HepG2 (cell line): ENCODE measurements at regions not wholly inside any gene's neighbourhood (a gene's known extent, or its start where the extent isn't known, plus 50 kb on each side); places are given as distances from the start of the nearest gene placed in this dataset.

Experiments used
- ATAC-seq: fragments of 200-7000 bp; cut with Tn5 transposase; 3 replicates; pipeline ENCODE4 v1.9.1; 2020; ENCODE audit warnings: mild to moderate bottlenecking, moderate library complexity
- BruUV-seq: library from RNA; stranded (reverse); fragments of 400-500 nt; replicated peaks from 2 replicates; lab custom pipeline; 2021; lab: Mats Ljungman, UMichigan
- CTCF ChIA-PET: fragments of 300-600 bp; formaldehyde crosslinking; extraction: SDS; loops from one replicate; lab custom pipeline; 2021; ENCODE audit warnings: low total read pairs, inconsistent platforms, low intra/inter-chr PET ratio; lab: Yijun Ruan, JAX
- POLR2A ChIA-PET: fragments of 350-600 bp; sonication (Branson Sonifier 250); formaldehyde crosslinking; loops from one replicate; lab custom pipeline; 2020; ENCODE audit warnings: antibody characterized with exemption, inconsistent platforms; lab: Yijun Ruan, JAX
- DNase-seq: peaks from one replicate; pipeline ENCODE4 v3.0.0-alpha.2; 2015; ENCODE audit warnings: low spot score
- FAIRE-seq: peaks from 3 replicates; lab custom pipeline; 2011; peaks lifted over from hg19 to GRCh38; lab: Jason Lieb, UNC
- H2AFZ ChIP-seq: one replicate; pipeline ENCODE4 v1.6.1; 2011; ENCODE audit warnings: low read length, inconsistent platforms
- H3K27ac ChIP-seq: fragments of 300-600 bp; 3 replicates; pipeline ENCODE4 v1.8.0; 2011; ENCODE audit warnings: mixed run types, mild to moderate bottlenecking, mixed read lengths, low read length, inconsistent platforms; ENCODE audit not compliant: insufficient read depth; ENCODE audit errors: extremely low read length
- H3K27me3 ChIP-seq, 2 experiments: fragments of 200-600 bp in 1 of 2; 2 replicates in 1 of 2; 3 replicates in 1 of 2; pipeline versions ENCODE4 v1.6.0 to v1.8.0; 2011; ENCODE audit warnings: low read length in 2 of 2, mild to moderate bottlenecking in 2 of 2, moderate library complexity in 2 of 2, inconsistent platforms in 1 of 2; ENCODE audit not compliant: insufficient read depth in 2 of 2, control insufficient read depth in 1 of 2
- H3K36me3 ChIP-seq, 2 experiments: fragments of 200-600 bp in 1 of 2; replicated peaks in 1 of 2; 2 replicates in 1 of 2; 3 replicates in 1 of 2; pipeline versions ENCODE4 v1.5.1 to v1.8.0; 2011; ENCODE audit warnings: low read length in 2 of 2, inconsistent platforms in 1 of 2; ENCODE audit not compliant: insufficient read depth in 2 of 2, control insufficient read depth in 1 of 2
- H3K4me1 ChIP-seq: 2 replicates; pipeline ENCODE4 v1.5.1; 2012; ENCODE audit warnings: low read length, inconsistent platforms; ENCODE audit not compliant: insufficient read depth
- H3K4me2 ChIP-seq: 2 replicates; pipeline ENCODE4 v1.6.0; 2011; ENCODE audit warnings: low read depth, low read length, inconsistent platforms
- H3K4me3 ChIP-seq, 3 experiments: fragments of 200-600 bp in 1 of 3; sonication (generic), shearing (Covaris generic) in 1 of 3; replicated peaks in 1 of 3; 2 replicates each; pipeline ENCODE4 v1.5.1; 2011 to 2016; ENCODE audit warnings: low read length in 3 of 3, inconsistent platforms in 2 of 3, low read depth in 2 of 3, mild to moderate bottlenecking in 2 of 3, control low read depth in 1 of 3, mixed read lengths in 1 of 3; ENCODE audit not compliant: insufficient read depth in 1 of 3
- H3K79me2 ChIP-seq: one replicate; pipeline ENCODE4 v1.6.1; 2011; ENCODE audit warnings: low read length, inconsistent platforms; ENCODE audit not compliant: insufficient read depth
- H3K9ac ChIP-seq: 2 replicates; pipeline ENCODE4 v1.6.0; 2011; ENCODE audit warnings: mild to moderate bottlenecking, low read depth, low read length, inconsistent platforms; ENCODE audit not compliant: insufficient read depth
- H3K9me3 ChIP-seq: 2 replicates; pipeline ENCODE4 v1.5.1; 2012; ENCODE audit warnings: mild to moderate bottlenecking, low read length
- H4K20me1 ChIP-seq: 2 replicates; pipeline ENCODE4 v1.6.0; 2011; ENCODE audit warnings: inconsistent platforms, mild to moderate bottlenecking, low read length, moderate library complexity; ENCODE audit not compliant: insufficient read depth
- BHLHE40 ChIP-seq: IDR thresholded peaks from 2 replicates; pipeline ENCODE4 v1.6.1; 2011; ENCODE audit warnings: low read length, improper control_type of control experiment
- GABPA ChIP-seq, 2 experiments: IDR thresholded peaks; 2 replicates each; pipeline ENCODE4 v1.6.1; 2011 to 2016; ENCODE audit warnings: low read depth in 2 of 2, low read length in 1 of 2, missing biosample characterization in 1 of 2, missing genetic modification characterization in 1 of 2
- GLI4 ChIP-seq: sonication (generic); formaldehyde crosslinking; IDR thresholded peaks from 2 replicates; pipeline ENCODE4 v1.5.1; 2020; ENCODE audit warnings: missing genetic modification reagents, mild to moderate bottlenecking, moderate library complexity, borderline replicate concordance
- JUND ChIP-seq: sonication (generic); formaldehyde crosslinking; IDR thresholded peaks from 2 replicates; pipeline ENCODE4 v1.8.0; 2022; ENCODE audit warnings: mild to moderate bottlenecking, missing genetic modification reagents
- KLF15 ChIP-seq: sonication (generic); formaldehyde crosslinking; IDR thresholded peaks from 2 replicates; pipeline ENCODE4 v1.8.1; 2023; ENCODE audit warnings: borderline replicate concordance, mild to moderate bottlenecking, inconsistent platforms, missing genetic modification reagents, mixed read lengths
- MEIS2 ChIP-seq: sonication (generic); formaldehyde crosslinking; IDR thresholded peaks from 2 replicates; pipeline ENCODE4 v1.9.0; 2021; ENCODE audit warnings: mild to moderate bottlenecking, missing genetic modification reagents
- NRL ChIP-seq: sonication (generic); formaldehyde crosslinking; IDR thresholded peaks from 2 replicates; pipeline ENCODE4 v1.5.0; 2020; ENCODE audit warnings: missing genetic modification reagents, mild to moderate bottlenecking, moderate library complexity, borderline replicate concordance
- POLR2A ChIP-seq, 2 experiments: IDR thresholded peaks; 2 replicates each; pipeline ENCODE4 v1.6.1; 2011; ENCODE audit warnings: low read depth in 2 of 2, low read length in 2 of 2, mild to moderate bottlenecking in 1 of 2, moderate library complexity in 1 of 2; ENCODE audit not compliant: insufficient read depth in 1 of 2
- RXRB ChIP-seq: IDR thresholded peaks from 2 replicates; pipeline ENCODE4 v1.6.1; 2016; ENCODE audit warnings: borderline replicate concordance, missing genetic modification reagents, missing compliant biosample characterization
- SOX6 ChIP-seq, 2 experiments: fragments of 450-650 bp in 1 of 2; sonication (generic) in 1 of 2; formaldehyde crosslinking in 1 of 2; IDR thresholded peaks; 2 replicates each; pipeline versions ENCODE4 v1.4.0 to v1.6.1; 2017 to 2020; ENCODE audit warnings: antibody characterized with exemption in 1 of 2, mild to moderate bottlenecking in 1 of 2, missing genetic modification reagents in 1 of 2
- SYNCRIP ChIP-seq: fragments of 200-400 bp; formaldehyde crosslinking; IDR thresholded peaks from 2 replicates; pipeline ENCODE4 v1.6.1; 2018; ENCODE audit warnings: mild to moderate bottlenecking, low read depth, low read length; ENCODE audit not compliant: insufficient read depth
- TCF7L2 ChIP-seq: IDR thresholded peaks from 2 replicates; pipeline ENCODE4 v1.6.1; 2011; ENCODE audit warnings: mild to moderate bottlenecking, low read depth, low read length, moderate library complexity
- ZBTB7B ChIP-seq: sonication (generic); formaldehyde crosslinking; IDR thresholded peaks from 2 replicates; pipeline ENCODE4 v1.4.0; 2020; ENCODE audit warnings: missing genetic modification reagents
- ZFP37 ChIP-seq: sonication (generic); formaldehyde crosslinking; IDR thresholded peaks from 2 replicates; pipeline ENCODE4 v1.4.0; 2020; ENCODE audit warnings: missing genetic modification reagents, borderline replicate concordance
- ZNF317 ChIP-seq: sonication (generic); formaldehyde crosslinking; IDR thresholded peaks from 2 replicates; pipeline ENCODE4 v1.5.0; 2020; ENCODE audit warnings: mild to moderate bottlenecking, missing genetic modification reagents
- ZNF331 ChIP-seq: sonication (generic); formaldehyde crosslinking; IDR thresholded peaks from 2 replicates; pipeline ENCODE4 v1.4.0; 2020; ENCODE audit warnings: missing genetic modification reagents
- ZNF383 ChIP-seq: sonication (generic); formaldehyde crosslinking; IDR thresholded peaks from 2 replicates; pipeline ENCODE4 v1.4.0; 2020; ENCODE audit warnings: missing genetic modification reagents, mild to moderate bottlenecking, borderline replicate concordance
- whole genome bisulfite sequencing: methylation state at CpG from one replicate; pipeline ENCODE4 v1.1.6; 2017; ENCODE audit warnings: low lambda C conversion rate; 5-methylcytosine and 5-hydroxymethylcytosine counted together
- in situ Hi-C: cut with HindIII; loops from 2 replicates; pipeline ENCODE4 v1.10.0; 2017; ENCODE audit warnings: low pct_unique_long_range_greater_than_20kb; ENCODE audit not compliant: extremely low pct_ligation_motif_present
- intact Hi-C: fragments of 100-400 bp; cut with micrococcal nuclease; formaldehyde crosslinking; loops from one replicate; pipeline ENCODE4 v1.10.0; 2022; ENCODE audit not compliant: unreplicated experiment
- TF ChIP-seq, protein P1 (sequence below): sonication (generic); formaldehyde crosslinking; IDR thresholded peaks from 2 replicates; pipeline ENCODE4 v1.4.0; 2020; ENCODE audit warnings: low read depth, mild to moderate bottlenecking, missing genetic modification reagents
- TF ChIP-seq, protein P2 (sequence below): IDR thresholded peaks from 2 replicates; pipeline ENCODE4 v1.6.1; 2016

DNA sequence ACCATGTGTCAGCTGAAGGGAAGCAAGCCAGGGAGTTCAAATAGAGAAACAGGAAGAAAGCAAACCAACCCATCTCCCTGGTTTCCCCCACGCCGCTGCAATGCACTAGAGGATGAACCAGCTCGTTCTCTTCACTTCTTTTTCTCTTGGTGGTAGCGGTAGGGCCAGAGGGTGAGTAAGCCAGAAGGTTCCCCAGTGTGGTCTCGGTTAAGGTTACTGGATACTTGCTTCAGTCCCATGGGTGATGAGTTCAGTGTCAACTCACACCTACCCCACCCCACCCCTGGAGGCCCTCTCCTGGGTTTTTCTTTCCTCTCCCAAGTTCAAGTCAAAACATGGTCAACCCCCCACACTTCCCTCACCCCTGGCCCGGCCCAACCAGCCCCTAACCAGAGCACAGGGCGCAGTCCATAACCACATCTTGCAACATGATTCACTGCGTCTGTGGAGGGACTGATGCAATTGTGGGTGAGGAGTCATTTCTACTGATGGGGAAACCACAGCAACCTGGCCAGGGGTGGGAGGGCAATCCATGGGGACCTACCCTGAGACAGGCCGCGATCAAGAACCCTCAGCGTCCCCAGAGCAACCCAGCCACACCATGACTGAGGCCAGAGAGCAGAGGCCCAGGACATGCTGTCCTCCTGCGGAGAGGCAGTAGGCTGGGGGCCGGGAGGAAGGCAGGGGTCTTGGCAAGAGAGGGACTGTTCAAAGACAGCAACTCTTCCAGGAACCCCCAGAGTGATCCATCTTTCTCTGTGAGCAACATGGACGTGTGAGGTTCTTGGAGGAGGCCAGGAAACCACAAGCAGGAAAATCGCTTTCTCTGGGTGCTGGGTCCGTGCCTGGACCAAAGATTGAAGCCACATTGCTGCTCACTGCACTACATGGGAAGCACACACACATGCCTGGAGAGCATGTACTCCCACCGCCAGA lies 276.6 kb downstream of the UACA start:
- TF ChIP-seq POLR2A (IDR thresholded peaks at IDR 0.05; ENCODE audit: insufficient read depth in 1 of 2, low read depth in 2 of 2, low read length in 2 of 2) (no peak), SOX6 (IDR thresholded peaks at IDR 0.05) (no peak), SOX6 (CRISPR knock-in tag; IDR thresholded peaks at IDR 0.05) (no peak), ZNF331 (CRISPR knock-in tag) (no peak), ZNF383 (CRISPR knock-in tag) (no peak), BHLHE40 (no peak), MEIS2 (CRISPR knock-in tag) (no peak), ZNF317 (CRISPR knock-in tag) (no peak), NRL (CRISPR knock-in tag) (no peak), ZBTB7B (CRISPR knock-in tag) (no peak), SYNCRIP (no peak), TCF7L2 (no peak), ZFP37 (CRISPR knock-in tag) (no peak), KLF15 (CRISPR knock-in tag) (no peak), JUND (no peak), RXRB (CRISPR knock-in tag) (no peak), GLI4 (no peak), GABPA (IDR thresholded peaks at IDR 0.05; ENCODE audit: low read depth, low read length) (no peak), GABPA (CRISPR knock-in tag; IDR thresholded peaks at IDR 0.05; ENCODE audit: low read depth) (no peak)
- TF ChIP-seq, protein P1, sequence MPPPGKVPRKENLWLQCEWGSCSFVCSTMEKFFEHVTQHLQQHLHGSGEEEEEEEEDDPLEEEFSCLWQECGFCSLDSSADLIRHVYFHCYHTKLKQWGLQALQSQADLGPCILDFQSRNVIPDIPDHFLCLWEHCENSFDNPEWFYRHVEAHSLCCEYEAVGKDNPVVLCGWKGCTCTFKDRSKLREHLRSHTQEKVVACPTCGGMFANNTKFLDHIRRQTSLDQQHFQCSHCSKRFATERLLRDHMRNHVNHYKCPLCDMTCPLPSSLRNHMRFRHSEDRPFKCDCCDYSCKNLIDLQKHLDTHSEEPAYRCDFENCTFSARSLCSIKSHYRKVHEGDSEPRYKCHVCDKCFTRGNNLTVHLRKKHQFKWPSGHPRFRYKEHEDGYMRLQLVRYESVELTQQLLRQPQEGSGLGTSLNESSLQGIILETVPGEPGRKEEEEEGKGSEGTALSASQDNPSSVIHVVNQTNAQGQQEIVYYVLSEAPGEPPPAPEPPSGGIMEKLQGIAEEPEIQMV, result no peak
- TF ChIP-seq, protein P2, sequence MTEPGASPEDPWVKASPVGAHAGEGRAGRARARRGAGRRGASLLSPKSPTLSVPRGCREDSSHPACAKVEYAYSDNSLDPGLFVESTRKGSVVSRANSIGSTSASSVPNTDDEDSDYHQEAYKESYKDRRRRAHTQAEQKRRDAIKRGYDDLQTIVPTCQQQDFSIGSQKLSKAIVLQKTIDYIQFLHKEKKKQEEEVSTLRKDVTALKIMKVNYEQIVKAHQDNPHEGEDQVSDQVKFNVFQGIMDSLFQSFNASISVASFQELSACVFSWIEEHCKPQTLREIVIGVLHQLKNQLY, result no peak
- TF ChIP-seq, all 625 proteins: peak for 0
- H3K27me3 ChIP-seq, result peaks cover 0 to 16% of the 10 kb centered on the region in 2 experiments; a peak in 3 of 5 replicates
- no peak overlapping the region for H3K4me3 ChIP-seq
- ChIA-PET POLR2A (no interaction called here), CTCF (interaction anchor here (1.4 kb wide), 1 partner anchor 26 kb away, joined by 3 read pairs; no protein-coding TSS in a partner anchor)
- no peaks in the 10 kb centered on the region for H4K20me1 ChIP-seq
- no peak overlapping the region for H2AFZ ChIP-seq
- no TSS peak for BruUV-seq
- H3K27ac ChIP-seq, result no peak overlapping the region
- H3K4me2 ChIP-seq, result no peak overlapping the region
- WGBS, result 23% methylated on average over 10 of the region's 17 CpGs
- ATAC-seq (no peak), FAIRE-seq (no peak), DNase-seq (no peak)
- no peaks in the 10 kb centered on the region for H3K36me3 ChIP-seq
- no peaks in the 10 kb centered on the region for H3K4me1 ChIP-seq
- in situ Hi-C loops (loop anchor here (5.0 kb wide), 1 partner anchor 1009 kb away; no protein-coding TSS in a partner anchor), intact Hi-C loops (no loop called here)
- H3K9ac ChIP-seq, result no peak overlapping the region
- H3K79me2 ChIP-seq, result no peaks in the 10 kb centered on the region
- no peaks in the 10 kb centered on the region for H3K9me3 ChIP-seq
